ENCODE measurements at regions not wholly inside any gene's neighbourhood (a gene's known extent, or its start where the extent isn't known, plus 50 kb on each side); places are given as distances from the start of the nearest gene placed in this dataset.
A peak's percentile ranks its signal among the peaks of the same experiment; 100 is the strongest.
"Not testable (repeated sequence)": the region's sequence is repeated elsewhere in the genome, so short reads cannot be mapped to it uniquely, and the experiment has no call there.

DNA sequence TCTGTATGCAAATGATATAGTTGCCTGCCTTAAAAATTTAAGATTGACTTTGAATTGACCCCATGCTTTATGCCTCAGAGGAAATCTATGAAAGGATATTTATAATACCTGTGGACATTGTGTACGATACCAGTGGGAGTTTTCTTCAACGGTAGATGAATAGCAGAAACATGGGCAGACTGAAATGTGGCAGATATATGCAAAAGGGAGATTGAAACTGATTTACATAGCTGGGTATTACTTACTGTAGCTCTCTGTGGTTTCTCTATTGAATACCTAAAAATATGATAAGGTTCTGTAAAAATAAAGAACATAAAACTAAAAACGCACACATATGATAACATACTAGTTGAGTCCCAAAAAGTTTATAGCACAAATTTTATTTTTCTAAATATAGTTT, 345.2 kb upstream of the PCSK5 start:
- DNase-seq, result no peak

DNA sequence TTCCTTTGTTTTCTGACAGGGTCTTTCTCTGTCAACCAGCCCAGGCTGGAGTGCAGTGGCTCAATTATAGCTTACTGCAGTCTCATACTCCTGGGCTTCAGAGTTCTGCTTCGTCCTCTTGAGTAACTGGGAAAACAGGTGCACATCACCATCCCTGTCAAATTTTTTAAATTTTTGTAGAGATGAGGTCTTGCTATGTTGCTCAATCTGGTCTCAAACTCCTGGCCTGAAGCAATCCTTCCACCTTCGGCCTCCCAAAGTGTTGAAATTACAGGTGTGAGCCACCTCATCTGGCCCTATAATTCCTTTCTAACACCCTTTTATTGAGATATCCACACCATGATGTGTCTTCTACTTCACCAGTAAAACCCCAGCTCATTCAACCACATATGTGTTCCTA, 341.6 kb upstream of the PCSK5 start:
- DNase-seq, result no peak

- DNase-seq, result no peak
Measured at GRCh38 chr9:75551861-75552260, 338.6 kb upstream of the PCSK5 start.

DNA sequence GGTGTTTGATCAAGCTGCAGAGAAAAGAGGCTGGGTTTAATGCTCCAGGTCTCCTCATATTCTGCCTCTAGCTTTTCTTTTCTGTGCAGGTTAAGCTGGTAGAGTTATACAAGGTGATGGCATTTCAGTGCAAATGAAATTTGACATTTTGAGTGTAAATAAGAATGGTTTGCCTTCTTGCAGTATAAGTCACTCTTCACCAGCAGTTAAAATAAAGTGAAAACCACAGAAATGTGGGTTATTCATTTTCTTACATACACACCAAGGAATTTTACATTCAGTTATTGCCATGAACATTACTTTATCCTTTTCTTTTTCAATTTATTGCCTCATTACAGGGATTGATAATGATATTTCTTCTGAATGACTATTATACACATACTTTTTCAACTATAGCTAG, 337.5 kb upstream of the PCSK5 start:
- peak; percentile 34 for DNase-seq

GRCh38 chr9:75566813-75567212, 323.7 kb upstream of the PCSK5 start:
- DNase-seq, result not testable (repeated sequence)

GRCh38 chr9:75570538-75570937, 319.9 kb upstream of the PCSK5 start:
- DNase-seq, result no peak

GRCh38 chr9:75574569-75574968, 315.9 kb upstream of the PCSK5 start:
- DNase-seq, result no peak

DNA sequence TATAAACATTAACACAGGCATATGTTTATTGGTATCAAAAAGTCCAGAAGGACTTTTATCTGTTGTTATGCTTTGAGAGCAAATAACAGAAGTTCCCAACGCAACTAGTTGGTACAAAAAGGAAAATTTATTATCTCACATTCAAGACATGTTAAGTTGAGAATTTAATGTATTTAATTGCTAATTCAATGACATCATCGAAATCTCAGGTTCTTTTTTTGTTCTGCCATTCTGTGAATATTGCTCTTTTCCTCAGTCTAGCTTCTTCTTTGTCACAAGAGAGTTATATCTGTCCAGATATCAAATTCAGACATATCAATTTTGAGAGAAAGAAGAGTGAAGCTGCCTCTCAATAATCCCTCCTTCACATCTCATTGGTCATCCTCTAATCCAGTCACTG, 307.6 kb upstream of the PCSK5 start:
- no peak for DNase-seq

- no peak for DNase-seq
Measured at GRCh38 chr9:75588808-75589207, 301.7 kb upstream of the PCSK5 start.

DNA sequence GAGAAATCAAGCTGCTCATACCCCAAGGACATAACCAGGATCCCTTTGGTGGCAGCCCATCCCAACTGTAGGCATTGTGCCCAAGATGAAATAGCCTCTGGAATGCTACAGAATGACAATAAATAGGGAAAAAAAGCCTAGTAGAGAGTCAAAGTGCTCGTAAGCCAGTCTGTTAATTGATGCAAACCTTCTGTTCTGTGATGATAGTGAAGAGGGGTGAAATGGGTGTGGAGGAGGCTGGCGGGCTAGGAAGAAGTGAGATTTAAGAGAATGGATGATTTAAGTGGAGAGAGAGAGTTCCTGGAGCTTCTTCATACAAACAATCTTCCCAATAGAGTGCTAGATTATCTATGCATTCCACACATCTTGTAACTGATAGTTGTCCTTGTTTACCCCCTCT, 301.0 kb upstream of the PCSK5 start:
- no peak for DNase-seq

DNA sequence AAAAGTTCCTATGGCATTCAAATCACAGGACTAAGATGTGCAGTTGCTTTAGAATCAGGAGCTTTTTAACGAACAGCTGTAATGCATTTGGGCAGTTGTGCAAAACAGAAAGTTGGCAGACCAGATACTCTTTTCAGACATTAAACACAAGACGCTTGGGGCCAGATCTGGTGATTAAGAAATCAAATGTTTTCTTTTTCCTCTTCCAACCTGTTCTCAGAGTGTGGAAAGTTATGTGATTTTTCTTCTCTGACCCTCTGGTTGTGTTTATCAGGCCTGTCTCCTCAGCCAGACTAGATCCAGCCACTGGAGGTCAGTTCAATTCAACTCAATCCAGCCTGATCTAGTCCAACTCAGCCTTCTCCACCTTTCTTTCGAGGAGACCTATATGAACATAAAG, 298.5 kb upstream of the PCSK5 start:
- DNase-seq, result no peak

DNA sequence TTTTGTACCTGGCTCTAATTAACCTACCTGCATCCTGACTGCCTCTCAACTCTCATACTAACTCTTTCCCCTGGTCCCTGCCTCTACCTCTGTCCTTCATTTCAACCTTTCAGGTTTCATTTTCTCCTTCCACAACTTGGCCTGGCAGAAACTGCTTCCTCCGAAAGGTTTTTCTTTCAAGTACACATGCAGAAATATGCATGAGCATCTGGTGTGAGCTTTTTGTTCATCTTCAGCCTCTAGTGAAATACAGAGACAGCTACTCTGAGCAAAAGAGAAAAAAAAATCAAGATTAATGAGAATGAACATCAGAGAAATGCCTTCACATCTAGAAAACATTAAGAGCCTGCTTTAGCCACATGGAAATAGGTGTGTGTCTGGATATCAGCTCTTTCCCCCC, 297.9 kb upstream of the PCSK5 start:
- no peak for DNase-seq

- DNase-seq, result no peak
Measured at GRCh38 chr9:75593920-75594319, 296.6 kb upstream of the PCSK5 start.

GRCh38 chr9:75599126-75599525, 291.3 kb upstream of the PCSK5 start:
- no peak for DNase-seq

DNA sequence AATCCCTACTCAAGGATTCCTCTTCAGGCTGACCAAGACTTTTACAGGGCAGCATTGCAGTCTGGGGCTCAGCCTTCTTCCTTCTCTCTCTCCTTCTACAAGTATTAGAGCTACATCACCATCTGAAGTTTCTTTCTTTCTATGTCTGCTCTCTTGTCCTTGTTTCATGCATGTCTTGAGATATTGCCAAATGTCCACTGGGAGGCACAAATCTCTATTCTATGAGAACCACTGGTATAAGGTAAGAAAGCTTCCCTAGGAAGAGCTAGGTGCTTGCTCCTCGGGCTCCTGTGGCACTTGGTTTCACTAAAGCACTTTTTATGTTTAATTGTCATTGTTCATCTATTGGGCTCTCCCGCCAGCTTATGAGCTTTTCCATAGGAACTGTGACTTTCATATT, 289.2 kb upstream of the PCSK5 start:
- no peak for DNase-seq

GRCh38 chr9:75602060-75602459, 288.4 kb upstream of the PCSK5 start:
- no peak for DNase-seq

DNA sequence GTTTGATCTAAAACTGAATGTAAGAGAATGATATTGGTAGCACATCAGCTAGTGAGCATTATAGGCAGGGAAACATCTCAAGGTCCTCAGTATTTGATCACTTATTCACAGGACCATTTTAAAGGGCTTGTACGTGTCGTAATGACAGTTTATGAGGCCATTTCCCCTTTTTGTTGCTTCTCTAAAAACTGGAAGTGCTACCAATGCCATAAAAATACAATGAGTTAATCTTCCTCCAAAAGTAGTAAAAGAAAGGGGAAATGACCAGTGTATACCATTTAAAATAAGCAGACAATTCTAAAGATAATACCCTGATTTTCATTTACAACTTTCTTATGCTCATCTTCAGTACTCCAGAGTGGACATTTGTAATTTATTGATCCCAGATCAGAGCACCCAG, 285.8 kb upstream of the PCSK5 start:
- DNase-seq, result no peak

DNA sequence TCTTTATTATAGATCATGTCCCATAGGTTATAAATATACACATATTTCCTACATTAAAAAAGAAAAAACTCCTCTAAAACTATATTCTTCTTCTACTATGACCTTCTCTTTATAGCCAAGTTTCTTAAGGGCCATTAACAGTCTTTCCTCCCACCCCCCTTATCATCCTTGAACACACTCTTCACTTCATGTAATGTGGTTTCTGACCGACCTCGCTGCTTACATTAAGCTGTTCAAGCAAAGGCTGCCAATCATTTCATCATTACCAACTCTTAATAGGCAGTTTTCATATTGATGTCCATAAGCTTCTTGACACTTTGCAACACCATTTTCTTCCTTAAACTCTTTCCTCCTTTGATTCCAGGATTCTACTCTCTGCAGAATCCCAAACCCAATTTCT, 283.0 kb upstream of the PCSK5 start:
- DNase-seq, result no peak

DNA sequence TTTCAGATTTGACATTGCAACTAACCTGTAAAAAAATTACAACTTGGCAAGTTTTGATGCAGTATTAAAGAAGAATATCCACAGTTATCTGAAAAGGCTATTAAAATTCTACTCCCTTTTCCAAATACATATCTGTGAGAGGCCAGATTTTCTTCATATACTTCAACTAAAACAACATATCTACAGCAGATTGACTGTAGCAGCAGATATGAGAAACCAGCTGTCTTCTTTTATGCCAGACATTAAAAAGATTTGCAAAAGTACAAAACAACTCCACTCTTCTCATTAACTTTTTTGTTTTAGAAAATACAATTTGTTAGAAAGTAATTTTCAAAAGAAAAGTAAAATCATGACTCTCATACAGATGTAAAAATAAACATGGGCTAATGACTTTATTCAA, 281.1 kb upstream of the PCSK5 start:
- DNase-seq, result no peak

DNA sequence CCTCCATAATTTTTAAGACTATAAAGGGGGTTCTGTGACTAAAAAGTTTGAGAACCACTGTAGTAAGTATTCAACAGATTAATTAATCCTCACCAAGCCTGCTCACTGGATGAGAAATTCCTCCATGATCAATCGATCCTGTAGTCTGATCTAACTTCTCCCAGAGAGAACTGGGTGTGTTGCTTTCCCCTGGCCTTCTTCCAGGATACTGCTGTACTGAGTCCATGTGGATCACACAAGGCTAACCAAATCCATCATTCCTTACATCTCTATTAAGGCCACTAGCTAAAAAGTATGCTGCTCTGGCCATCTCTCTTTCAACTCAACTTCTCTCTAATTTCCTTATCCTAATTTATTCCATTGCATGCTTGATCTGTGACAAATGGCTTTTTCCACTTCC, 280.2 kb upstream of the PCSK5 start:
- no peak for DNase-seq

- DNase-seq, result no peak
Measured at GRCh38 chr9:75612205-75612604, 278.3 kb upstream of the PCSK5 start.

- DNase-seq, result no peak
Measured at GRCh38 chr9:75612754-75613153, 277.7 kb upstream of the PCSK5 start.

DNA sequence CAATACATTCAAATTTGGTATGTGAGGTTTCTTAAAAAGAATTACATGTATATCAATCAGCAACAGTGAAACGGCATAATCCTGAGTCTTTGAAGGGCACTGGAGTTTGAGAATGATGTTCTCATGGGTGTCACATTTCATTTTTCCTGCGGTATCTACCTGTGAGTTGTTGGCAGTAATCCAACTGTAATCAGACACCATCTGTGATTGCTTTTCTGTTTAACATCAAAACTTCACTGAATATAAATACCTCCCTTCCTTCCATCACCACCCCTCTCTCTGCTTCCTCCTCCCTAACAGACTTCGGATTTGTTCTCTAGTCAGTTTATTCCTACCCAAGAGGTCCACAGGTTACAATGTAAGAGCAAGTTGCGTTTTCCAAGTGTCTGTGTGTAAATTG, 275.2 kb upstream of the PCSK5 start:
- DNase-seq, result no peak

DNA sequence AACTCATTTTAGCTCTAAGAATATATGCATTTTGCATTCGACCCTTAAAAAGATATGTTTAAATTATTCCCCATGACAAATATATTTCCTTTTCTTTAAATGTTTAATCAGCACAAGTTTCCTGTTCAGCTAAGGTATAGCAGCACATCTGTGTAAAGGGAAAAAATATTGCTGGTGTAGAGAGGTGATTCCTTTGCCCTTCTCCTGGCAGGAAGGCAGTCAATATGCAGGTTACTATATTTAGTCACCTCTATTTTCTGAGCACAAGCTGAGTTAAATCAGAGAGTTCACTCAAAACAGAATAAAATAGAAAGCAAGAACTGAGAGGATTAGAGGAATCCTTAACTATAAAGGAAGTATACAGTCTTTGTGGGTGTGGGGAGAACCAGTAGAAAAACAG, 274.4 kb upstream of the PCSK5 start:
- no peak for DNase-seq

- DNase-seq, result no peak
Measured at GRCh38 chr9:75616841-75617566, 273.5 kb upstream of the PCSK5 start.

All from fibroblast of skin of abdomen (primary cell).